ENCODE measurements at regions not wholly inside any gene's neighbourhood (a gene's known extent, or its start where the extent isn't known, plus 50 kb on each side); places are given as distances from the start of the nearest gene placed in this dataset.

DNA sequence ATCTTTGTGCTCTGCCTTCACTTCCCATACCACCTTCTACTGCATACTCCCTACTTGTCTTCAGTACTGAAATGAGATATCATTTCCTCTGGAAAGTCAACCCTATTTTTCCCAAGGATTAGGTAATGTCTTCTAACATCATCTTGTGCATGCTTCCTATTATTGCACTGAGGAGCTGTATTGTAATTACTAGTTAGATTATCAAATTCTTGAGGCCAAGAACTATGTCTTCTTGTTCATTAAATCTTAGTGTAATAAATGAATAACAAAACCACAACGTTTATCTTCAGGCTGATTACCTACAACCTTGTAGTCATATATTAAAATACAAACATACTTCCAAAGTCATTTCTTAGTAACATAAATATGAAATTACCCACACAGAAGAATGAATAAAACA, 87.9 kb upstream of the POU5F2 start:
- Histone ChIP-seq H3K4me3 (no peak overlapping the region), H3K4me1 (ENCODE audit: insufficient read depth) (no peaks in the 10 kb centered on the region), H4K20me1 (replicated peaks; ENCODE audit: insufficient read depth) (no peaks in the 10 kb centered on the region; the same call in 1 of the 2 replicates), H3K4me2 (no peak overlapping the region), H3F3A (replicated peaks; ENCODE audit: low read depth) (no peaks in the 10 kb centered on the region), H3K27ac (ENCODE audit: low read depth) (no peak overlapping the region), H3K36me3 (ENCODE audit: insufficient read depth) (no peaks in the 10 kb centered on the region), H2AFZ (no peak overlapping the region), H3K79me2 (replicated peaks; ENCODE audit: insufficient read depth) (no peaks in the 10 kb centered on the region), H3K9me2 (ENCODE audit: insufficient read depth) (no peaks in the 10 kb centered on the region), H3K27me3 (ENCODE audit: insufficient read depth) (no peaks in the 10 kb centered on the region)
- Mint-ChIP-seq H3K27me3 (ENCODE audit: insufficient read depth, low read depth, poor library complexity) (no peaks in the 10 kb centered on the region), H3K9me3 (peaks cover 14% of the 10 kb centered on the region; the same call in 2 of the 3 replicates), H3K36me3 (ENCODE audit: low read depth) (peaks cover 9% of the 10 kb centered on the region; the same call in 2 of the 3 replicates), H3K4me3 (no peak overlapping the region), H3K4me1 (no peaks in the 10 kb centered on the region), H3K27ac (no peak overlapping the region)
- TF ChIP-seq CREB1 (CRISPR knock-in tag; IDR thresholded peaks at IDR 0.05; ENCODE audit: low read depth): no peak
- TF ChIP-seq EZH2 (IDR thresholded peaks at IDR 0.05; ENCODE audit: low read depth, unreplicated experiment): no peak
- no peak for TF ChIP-seq JUNB (IDR thresholded peaks at IDR 0.05; ENCODE audit: unreplicated experiment)
- TF ChIP-seq ETS1 (IDR thresholded peaks at IDR 0.05): no peak
- no peak for TF ChIP-seq NANOG (IDR thresholded peaks at IDR 0.05; ENCODE audit: borderline replicate concordance)
- no peak for TF ChIP-seq POLR2AphosphoS5 (IDR thresholded peaks at IDR 0.05; ENCODE audit: low read depth)
- TF ChIP-seq EZH2phosphoT487 (IDR thresholded peaks at IDR 0.05; ENCODE audit: unreplicated experiment): no peak
- ATAC-seq: no peak
- DNase-seq (ENCODE audit: low spot score): no peak

- no peak for ATAC-seq
- no peaks in the 10 kb centered on the region for H3K79me2 ChIP-seq (replicated peaks; ENCODE audit: insufficient read depth)
- H3K27me3 ChIP-seq (ENCODE audit: insufficient read depth): no peaks in the 10 kb centered on the region
- peak; percentile 3 for DNase-seq (ENCODE audit: low spot score)
- H3K9me2 ChIP-seq (ENCODE audit: insufficient read depth): no peaks in the 10 kb centered on the region
- no peaks in the 10 kb centered on the region for H3K27me3 Mint-ChIP-seq (ENCODE audit: insufficient read depth, low read depth, poor library complexity)
- no peaks in the 10 kb centered on the region for H3F3A ChIP-seq (replicated peaks; ENCODE audit: low read depth)
- no peak overlapping the region for H3K27ac ChIP-seq (ENCODE audit: low read depth)
- H3K4me3 ChIP-seq: no peak overlapping the region
- H3K36me3 ChIP-seq (ENCODE audit: insufficient read depth): no peaks in the 10 kb centered on the region
- no peak overlapping the region for H3K27ac Mint-ChIP-seq
- H3K4me2 ChIP-seq: no peak overlapping the region
- no peak overlapping the region for H3K4me3 Mint-ChIP-seq
- peaks cover 15% of the 10 kb centered on the region for H3K4me1 Mint-ChIP-seq
- TF ChIP-seq ZNF331 (CRISPR knock-in tag; IDR thresholded peaks at IDR 0.05; ENCODE audit: low read depth) (no peak), EZH2 (IDR thresholded peaks at IDR 0.05; ENCODE audit: low read depth, unreplicated experiment) (no peak), CTCF (conservative IDR thresholded peaks at IDR 0.05; ENCODE audit: low read depth in 2 of 2) (no peak), POLR2AphosphoS5 (IDR thresholded peaks at IDR 0.05; ENCODE audit: low read depth) (no peak), CREB1 (CRISPR knock-in tag; IDR thresholded peaks at IDR 0.05; ENCODE audit: low read depth) (no peak), STAT1 (IDR thresholded peaks at IDR 0.05; ENCODE audit: unreplicated experiment) (no peak), ETS1 (IDR thresholded peaks at IDR 0.05) (no peak)
- H3K9me3 Mint-ChIP-seq: peaks cover 7% of the 10 kb centered on the region; the same call in 2 of the 3 replicates
- no peaks in the 10 kb centered on the region for H3K4me1 ChIP-seq (ENCODE audit: insufficient read depth)
- no peaks in the 10 kb centered on the region for H4K20me1 ChIP-seq (replicated peaks; ENCODE audit: insufficient read depth)
- H2AFZ ChIP-seq: no peak overlapping the region
- H3K36me3 Mint-ChIP-seq (ENCODE audit: low read depth): peaks cover 7% of the 10 kb centered on the region; the same call in 2 of the 3 replicates
Observed at GRCh38 chr5:93821891-93822415, 80.6 kb upstream of the POU5F2 start.
